IMR-90 (cell line): ENCODE measurements at regions not wholly inside any gene's neighbourhood (a gene's known extent, or its start where the extent isn't known, plus 50 kb on each side); places are given as distances from the start of the nearest gene placed in this dataset.

Source experiments
- ATAC-seq: fragments of 200-7000 bp; cut with Tn5 transposase; 2 replicates; pipeline ENCODE4 v1.9.1; 2020; ENCODE audit warnings: low read depth, mild to moderate bottlenecking, moderate library complexity
- BruUV-seq: library from RNA; stranded (reverse); fragments of 400-500 nt; replicated peaks from 2 replicates; lab custom pipeline; 2021; lab: Mats Ljungman, UMichigan
- CTCF ChIA-PET: fragments of 300-600 bp; formaldehyde crosslinking; extraction: SDS; loops from one replicate; lab custom pipeline; 2021; ENCODE audit warnings: antibody characterized with exemption; lab: Yijun Ruan, JAX
- POLR2A ChIA-PET: fragments of 300-600 bp; sonication (Branson Sonifier 250); formaldehyde crosslinking; loops from one replicate; lab custom pipeline; 2022; ENCODE audit warnings: antibody characterized with exemption; ENCODE audit not compliant: unreplicated experiment; lab: Charles Lee
- DNase-seq: peaks from one replicate; pipeline ENCODE4 v3.0.0; 2013
- H2AFZ ChIP-seq: replicated peaks from 2 replicates; pipeline ENCODE3; 2013; ENCODE audit warnings: low read length, mild to moderate bottlenecking; ENCODE audit not compliant: poor library complexity
- H2AK5ac ChIP-seq: 2 replicates; pipeline ENCODE4 v1.6.1; 2013; ENCODE audit warnings: low read depth, low read length, inconsistent platforms
- H2AK9ac ChIP-seq: replicated peaks from 2 replicates; pipeline ENCODE3; 2013; ENCODE audit warnings: mild to moderate bottlenecking, low read depth, low read length, moderate library complexity; ENCODE audit not compliant: poor library complexity
- H2BK120ac ChIP-seq: 2 replicates; pipeline ENCODE4 v1.6.1; 2013; ENCODE audit warnings: low read depth, low read length, inconsistent platforms
- H2BK15ac ChIP-seq: 3 replicates; pipeline ENCODE4 v1.6.1; 2013; ENCODE audit warnings: low read depth, low read length, inconsistent platforms
- H2BK20ac ChIP-seq: 2 replicates; pipeline ENCODE4 v1.6.1; 2013; ENCODE audit warnings: low read depth, mild to moderate bottlenecking, inconsistent platforms, low read length, moderate library complexity
- H2BK5ac ChIP-seq: 2 replicates; pipeline ENCODE4 v1.6.1; 2013; ENCODE audit warnings: mild to moderate bottlenecking, low read depth, low read length, inconsistent platforms; ENCODE audit not compliant: poor library complexity, severe bottlenecking
- H3K14ac ChIP-seq: replicated peaks from 2 replicates; pipeline ENCODE4 v1.6.1; 2013; ENCODE audit warnings: low read depth, low read length, inconsistent platforms
- H3K18ac ChIP-seq: 2 replicates; pipeline ENCODE4 v1.6.1; 2013; ENCODE audit warnings: low read depth, low read length, control low read depth
- H3K23ac ChIP-seq: 2 replicates; pipeline ENCODE4 v1.6.1; 2013; ENCODE audit warnings: low read depth, low read length, inconsistent platforms
- H3K27ac ChIP-seq: 2 replicates; pipeline ENCODE4 v1.5.1; 2013; ENCODE audit warnings: mild to moderate bottlenecking, control low read depth, low read length; ENCODE audit not compliant: insufficient read depth
- H3K27me3 ChIP-seq: 2 replicates; pipeline ENCODE4 v1.6.1; 2013; ENCODE audit warnings: low read length; ENCODE audit not compliant: control insufficient read depth, insufficient read depth
- H3K36me3 ChIP-seq: 2 replicates; pipeline ENCODE4 v1.6.1; 2013; ENCODE audit warnings: low read length, mixed read lengths; ENCODE audit not compliant: control insufficient read depth, insufficient read depth
- H3K4ac ChIP-seq: 2 replicates; pipeline ENCODE4 v1.6.1; 2013; ENCODE audit warnings: low read depth, low read length, inconsistent platforms
- H3K4me1 ChIP-seq: 2 replicates; pipeline ENCODE4 v1.6.1; 2013; ENCODE audit warnings: low read length, mixed read lengths; ENCODE audit not compliant: control insufficient read depth, insufficient read depth
- H3K4me2 ChIP-seq: 2 replicates; pipeline ENCODE4 v1.6.1; 2013; ENCODE audit warnings: low read depth, mild to moderate bottlenecking, control low read depth, low read length, moderate library complexity
- H3K4me3 ChIP-seq: 2 replicates; pipeline ENCODE4 v1.5.1; 2013; ENCODE audit warnings: low read depth, mild to moderate bottlenecking, control low read depth, low read length, moderate library complexity; ENCODE audit not compliant: insufficient read depth
- H3K56ac ChIP-seq: 2 replicates; pipeline ENCODE4 v1.6.1; 2013; ENCODE audit warnings: low read length, inconsistent platforms; ENCODE audit not compliant: insufficient read depth; ENCODE audit errors: extremely low read depth
- H3K79me1 ChIP-seq, 2 experiments: 2 replicates each; pipeline ENCODE4 v1.6.1; 2013; ENCODE audit warnings: low read length in 2 of 2, inconsistent platforms in 1 of 2, low read depth in 1 of 2
- H3K9ac ChIP-seq: 2 replicates; pipeline ENCODE4 v1.6.1; 2013; ENCODE audit warnings: low read depth, low read length, control low read depth
- H3K9me1 ChIP-seq: 2 replicates; pipeline ENCODE4 v1.6.1; 2013; ENCODE audit warnings: low read length, inconsistent platforms; ENCODE audit not compliant: insufficient read depth
- H3K9me3 ChIP-seq: 2 replicates; pipeline ENCODE4 v1.6.1; 2013; ENCODE audit warnings: low read length; ENCODE audit not compliant: control insufficient read depth, insufficient read depth
- H4K20me1 ChIP-seq: 2 replicates; pipeline ENCODE4 v1.6.1; 2013; ENCODE audit warnings: low read length, inconsistent platforms; ENCODE audit not compliant: insufficient read depth
- H4K5ac ChIP-seq: 2 replicates; pipeline ENCODE4 v1.6.1; 2013; ENCODE audit warnings: mild to moderate bottlenecking, low read depth, low read length, control low read depth
- H4K8ac ChIP-seq, 2 experiments: 2 replicates each; pipeline ENCODE4 v1.6.1; 2013; ENCODE audit warnings: low read depth in 2 of 2, low read length in 2 of 2, control low read depth in 1 of 2, inconsistent platforms in 1 of 2
- H4K91ac ChIP-seq: 2 replicates; pipeline ENCODE4 v1.6.1; 2013; ENCODE audit warnings: low read depth, low read length, inconsistent platforms; ENCODE audit not compliant: insufficient read depth
- BHLHE40 ChIP-seq: fragments of 150-350 bp; IDR thresholded peaks from 2 replicates; pipeline ENCODE4 v1.6.1; 2016; ENCODE audit warnings: mild to moderate bottlenecking, low read depth, low read length
- CEBPB ChIP-seq: IDR thresholded peaks from 2 replicates; pipeline ENCODE4 v1.6.1; 2012; ENCODE audit warnings: low read depth, low read length, improper control_type of control experiment
- CHD1 ChIP-seq: IDR thresholded peaks from 2 replicates; pipeline ENCODE4 v1.6.1; 2012; ENCODE audit warnings: low read depth, low read length, improper control_type of control experiment
- CTCF ChIP-seq: conservative IDR thresholded peaks from 2 replicates; pipeline ENCODE4 v1.5.1; 2012; ENCODE audit warnings: mild to moderate bottlenecking, low read depth, low read length, improper control_type of control experiment
- ELK1 ChIP-seq: fragments of 150-350 bp; IDR thresholded peaks from 2 replicates; pipeline ENCODE4 v1.6.1; 2016; ENCODE audit warnings: low read depth, mild to moderate bottlenecking, low read length, moderate library complexity, borderline replicate concordance
- FOS ChIP-seq: fragments of 150-350 bp; IDR thresholded peaks from 2 replicates; pipeline ENCODE4 v1.6.1; 2016; ENCODE audit warnings: low read depth, low read length
- MAFK ChIP-seq: IDR thresholded peaks from 2 replicates; pipeline ENCODE4 v1.6.1; 2012; ENCODE audit warnings: low read depth, low read length, improper control_type of control experiment
- MAZ ChIP-seq: IDR thresholded peaks from 2 replicates; pipeline ENCODE4 v1.6.1; 2012; ENCODE audit warnings: low read depth, mild to moderate bottlenecking, low read length, improper control_type of control experiment, moderate library complexity, borderline replicate concordance
- MXI1 ChIP-seq: IDR thresholded peaks from 2 replicates; pipeline ENCODE4 v1.6.1; 2012; ENCODE audit warnings: low read depth, mild to moderate bottlenecking, low read length, moderate library complexity, borderline replicate concordance
- NFE2L2 ChIP-seq: fragments of 150-350 bp; IDR thresholded peaks from 2 replicates; pipeline ENCODE4 v1.6.1; 2016; ENCODE audit warnings: low read depth, mild to moderate bottlenecking, low read length
- POLR2A ChIP-seq: IDR thresholded peaks from 2 replicates; pipeline ENCODE4 v1.6.1; 2012; ENCODE audit warnings: mild to moderate bottlenecking, low read depth, low read length
- RAD21 ChIP-seq: IDR thresholded peaks from 2 replicates; pipeline ENCODE4 v1.6.1; 2012; ENCODE audit warnings: low read length, improper control_type of control experiment
- RCOR1 ChIP-seq: IDR thresholded peaks from 2 replicates; pipeline ENCODE4 v1.6.1; 2012; ENCODE audit warnings: mild to moderate bottlenecking, low read length, improper control_type of control experiment; ENCODE audit not compliant: insufficient replicate concordance
- RFX5 ChIP-seq: IDR thresholded peaks from 2 replicates; pipeline ENCODE4 v1.8.0; 2012; ENCODE audit warnings: low read depth, mild to moderate bottlenecking, low read length, moderate library complexity
- SMC3 ChIP-seq: fragments of 150-350 bp; IDR thresholded peaks from 2 replicates; pipeline ENCODE4 v1.6.1; 2016; ENCODE audit warnings: low read depth, mild to moderate bottlenecking, antibody characterized with exemption, low read length, moderate library complexity
- USF2 ChIP-seq: fragments of 150-350 bp; IDR thresholded peaks from 2 replicates; pipeline ENCODE4 v1.6.1; 2017; ENCODE audit warnings: mild to moderate bottlenecking, antibody characterized with exemption, low read length, low read depth
- WGBS, 2 experiments: methylation state at CpG; one replicate each; pipeline versions ENCODE4 v1.1.5 to v1.1.7; 2013; ENCODE audit warnings: missing lambda C conversion rate in 2 of 2; ENCODE audit not compliant: insufficient read length in 1 of 2; ENCODE audit errors: extremely low coverage in 2 of 2; 5-methylcytosine and 5-hydroxymethylcytosine counted together
- dilution Hi-C: fragments of 300-500 bp; cut with HindIII; formaldehyde crosslinking; loops from one replicate; pipeline ENCODE4 v1.14.3; 2018; ENCODE audit warnings: low sequenced_read_pairs; ENCODE audit not compliant: unreplicated experiment
- in situ Hi-C: fragments of 300-500 bp; cut with MboI; formaldehyde crosslinking; loops from 3 replicates; pipeline ENCODE4 v1.14.3; 2019; ENCODE audit warnings: low sequenced_read_pairs, inconsistent platforms, mixed read lengths
- intact Hi-C: fragments of 100-400 bp; cut with micrococcal nuclease; formaldehyde crosslinking; loops from 2 replicates; pipeline ENCODE4 v1.10.0; 2022

- CTCF ChIA-PET: interaction anchor here (0.6 kb wide), 2 partner anchors 14 to 965 kb away, joined by 3 to 4 read pairs; no protein-coding TSS in a partner anchor
Observed at GRCh38 chr3:104561324-104561723, 805.4 kb upstream of the ALCAM start.

More at GRCh38 chr3:104561324-104561723, 805.4 kb upstream of the ALCAM start:
- no peak overlapping the region for H3K9ac ChIP-seq
- no peak overlapping the region for H3K14ac ChIP-seq
- no peak overlapping the region for H4K8ac ChIP-seq
- no peak overlapping the region for H2AK9ac ChIP-seq
- H3K9me3 ChIP-seq: no peaks in the 10 kb centered on the region
- WGBS, 2 experiments: no CpG with 5 or more reads among the region's 1 CpG
- no peaks in the 10 kb centered on the region for H3K36me3 ChIP-seq
- no peaks in the 10 kb centered on the region for H3K27me3 ChIP-seq
- no peak overlapping the region for H2AFZ ChIP-seq
- H3K4me3 ChIP-seq: no peak overlapping the region
- POLR2A ChIA-PET: no interaction called here
- H4K5ac ChIP-seq: no peak overlapping the region
- no peak for ATAC-seq
- no peaks in the 10 kb centered on the region for H3K9me1 ChIP-seq
- no peak overlapping the region for H2BK15ac ChIP-seq
- no peak overlapping the region for H2BK5ac ChIP-seq
- dilution Hi-C loops (no loop called here), in situ Hi-C loops (no loop called here), intact Hi-C loops (loop anchor here (10.0 kb wide), 1 partner anchor 287 kb away; no protein-coding TSS in a partner anchor)
- no peak overlapping the region for H3K4ac ChIP-seq
- H3K27ac ChIP-seq: no peak overlapping the region
- TF ChIP-seq FOS (no peak), NFE2L2 (no peak), RCOR1 (no peak), MAZ (no peak), USF2 (no peak), CEBPB (no peak), CHD1 (no peak), ELK1 (no peak), POLR2A (no peak), SMC3 (no peak), BHLHE40 (no peak), RAD21 (no peak), MXI1 (no peak), CTCF (no peak), RFX5 (no peak), MAFK (no peak)
- no peaks in the 10 kb centered on the region for H4K20me1 ChIP-seq
- H3K18ac ChIP-seq: no peak overlapping the region
- no peak overlapping the region for H2AK5ac ChIP-seq
- H3K23ac ChIP-seq: no peak overlapping the region
- H4K91ac ChIP-seq: no peak overlapping the region
- no peaks in the 10 kb centered on the region for H3K79me1 ChIP-seq
- BruUV-seq: no TSS peak
- no peak overlapping the region for H3K56ac ChIP-seq
- no peak overlapping the region for H3K4me2 ChIP-seq
- no peaks in the 10 kb centered on the region for H3K4me1 ChIP-seq
- DNase-seq: no peak
- no peak overlapping the region for H2BK120ac ChIP-seq
- no peak overlapping the region for H2BK20ac ChIP-seq
